IPS DF 19.7 (cell line): ENCODE measurements at regions not wholly inside any gene's neighbourhood (a gene's known extent, or its start where the extent isn't known, plus 50 kb on each side); places are given as distances from the start of the nearest gene placed in this dataset.

Source experiments
- DNase-seq: peaks from one replicate; pipeline ENCODE4 v3.0.0-alpha.2; 2013; ENCODE audit warnings: low read depth, low spot score

DNA sequence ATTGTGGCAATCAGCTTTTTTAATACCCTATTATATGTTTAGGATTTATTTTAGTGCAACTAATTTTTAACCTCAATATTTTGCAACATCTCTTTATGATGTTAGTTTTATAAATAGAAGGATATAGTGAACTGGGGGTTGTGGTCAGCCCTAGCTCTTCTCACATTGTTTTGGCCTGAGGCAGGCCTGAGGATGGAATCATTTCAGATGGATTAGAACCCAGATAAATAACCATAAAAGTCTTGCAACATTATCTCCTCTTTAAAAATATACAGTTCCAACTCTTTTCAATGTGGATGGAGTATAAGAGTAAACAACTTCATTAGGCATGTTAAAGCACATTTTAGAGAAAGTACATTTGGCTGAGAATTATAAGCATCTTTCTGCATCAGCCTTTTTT lies 522.7 kb downstream of the NR2F1-AS1 start:
- no peak for DNase-seq

DNA sequence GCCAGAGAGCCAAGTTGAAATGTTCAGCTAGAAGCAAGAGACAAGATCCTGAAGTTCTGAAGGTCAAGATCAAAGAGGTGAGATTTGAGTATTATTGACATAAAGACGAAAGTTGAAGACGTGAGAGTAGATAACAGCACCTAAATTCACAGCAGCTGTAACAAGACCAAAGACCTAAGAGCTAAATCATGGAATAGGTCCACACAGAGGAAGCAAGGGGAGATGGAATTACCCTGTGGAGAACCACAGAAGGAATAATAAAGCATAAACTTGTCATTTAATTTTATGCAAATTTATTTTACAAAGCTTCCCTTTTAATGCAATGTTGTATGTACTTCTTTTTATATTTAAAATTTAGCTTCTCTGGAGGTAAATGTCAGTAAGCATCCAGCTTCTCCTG lies 523.7 kb downstream of the NR2F1-AS1 start:
- DNase-seq = no peak

DNA sequence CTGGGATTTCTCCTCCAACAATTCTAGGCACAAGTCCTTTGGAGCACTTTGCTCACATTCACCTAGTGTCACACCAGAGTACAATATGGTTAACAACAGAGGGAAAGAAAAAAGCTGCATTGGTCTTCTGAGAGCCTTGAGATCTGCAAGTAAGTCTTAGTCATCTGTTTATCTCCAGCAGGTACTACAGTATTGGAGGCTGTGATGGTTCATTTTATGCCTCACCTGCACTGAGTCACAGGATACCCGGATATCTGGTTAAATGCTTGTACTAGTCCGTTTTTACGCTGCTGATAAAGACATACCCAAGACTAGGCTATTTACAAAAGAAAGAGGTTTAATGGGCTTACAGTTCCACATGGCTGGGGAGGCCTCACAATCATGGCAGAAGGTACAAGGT lies 525.0 kb downstream of the NR2F1-AS1 start:
- no peak for DNase-seq

DNA sequence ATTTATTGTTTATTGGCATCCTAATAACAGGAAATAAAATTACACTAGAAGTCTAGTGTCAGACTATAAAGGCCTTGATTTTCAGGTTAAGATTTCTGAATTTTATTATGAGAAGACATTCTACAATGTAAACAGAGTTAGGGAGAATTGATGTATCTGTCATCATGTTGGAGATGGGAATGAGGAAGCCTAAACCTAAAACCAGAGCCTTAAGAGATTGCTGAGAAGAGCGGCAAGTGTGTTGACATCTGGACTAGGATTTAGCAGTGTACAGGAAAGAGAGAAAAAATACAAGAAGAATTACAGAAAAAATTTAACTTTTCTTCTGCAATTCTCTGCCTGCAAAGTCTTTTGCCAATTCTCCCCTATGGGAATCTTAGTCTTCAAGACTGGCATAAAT lies 525.5 kb downstream of the NR2F1-AS1 start:
- DNase-seq = no peak

DNA sequence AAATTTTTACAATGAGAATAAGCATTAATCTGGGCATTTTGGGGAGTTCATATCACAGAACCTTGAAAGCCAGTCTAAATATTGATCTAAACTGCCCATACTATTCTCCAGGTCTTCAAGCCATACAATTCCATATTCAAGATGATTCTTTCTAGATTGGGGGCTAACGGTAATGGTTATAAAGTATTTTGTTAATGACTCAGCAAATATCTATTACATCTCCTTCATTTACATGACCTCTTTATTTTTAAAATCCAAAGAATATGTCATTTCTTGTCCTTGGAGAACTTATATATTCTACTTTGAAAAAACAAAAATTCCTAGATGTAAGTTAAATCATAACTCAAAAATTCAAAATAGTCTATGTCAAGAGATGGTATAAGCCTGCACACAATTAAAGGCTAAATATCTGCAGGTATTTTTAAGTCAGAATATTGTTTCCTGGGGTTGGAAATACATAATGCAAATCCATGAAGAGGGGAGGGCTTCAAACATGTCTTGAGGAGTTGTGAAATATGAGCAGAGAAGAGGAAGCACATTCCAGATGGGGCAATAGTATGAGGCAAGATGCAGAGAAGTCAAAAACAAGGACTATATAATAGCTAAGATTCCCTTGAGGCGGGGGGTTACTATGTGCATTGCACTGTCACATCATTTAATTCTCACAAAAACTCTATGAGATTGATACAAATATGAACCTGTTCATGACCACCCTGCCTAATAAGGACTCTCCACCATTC lies 526.4 kb downstream of the NR2F1-AS1 start:
- DNase-seq = no peak

DNA sequence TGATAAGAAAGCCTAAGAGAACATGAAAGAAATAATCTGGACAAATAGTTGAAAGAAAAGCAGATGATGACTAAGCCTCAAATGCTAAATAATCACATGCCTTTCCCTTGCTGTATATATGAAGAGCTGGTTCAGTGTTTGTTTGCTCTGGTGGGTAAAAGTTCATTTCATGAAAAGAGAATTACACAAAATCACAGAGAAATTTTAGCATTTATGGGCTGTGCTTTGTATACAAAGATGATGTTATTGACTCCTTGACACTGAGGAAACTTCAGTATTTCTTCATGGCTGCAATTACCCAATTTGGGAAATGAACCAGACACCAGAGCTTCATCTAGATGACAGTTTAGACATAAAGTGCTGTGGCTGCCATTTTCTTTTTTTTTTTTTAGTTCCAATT lies 527.2 kb downstream of the NR2F1-AS1 start:
- no peak for DNase-seq

DNA sequence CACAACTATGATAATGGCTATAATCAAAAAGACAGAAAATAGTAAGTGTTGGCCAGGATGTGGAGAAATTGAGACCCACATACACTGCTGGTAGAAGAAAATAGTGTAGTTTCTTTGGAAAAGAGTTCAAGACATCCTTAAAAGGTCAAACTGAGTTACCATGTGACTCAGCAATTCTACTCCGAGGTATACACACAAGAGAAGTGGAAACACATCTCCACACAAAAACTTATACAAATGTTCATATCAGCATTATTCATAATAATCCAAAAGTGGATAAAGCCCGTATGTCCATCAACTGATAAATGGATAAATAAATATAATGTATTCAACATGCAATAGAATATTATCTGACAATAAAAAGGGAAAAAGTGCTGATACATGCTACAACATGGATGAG lies 532.2 kb downstream of the NR2F1-AS1 start:
- DNase-seq = no peak

DNA sequence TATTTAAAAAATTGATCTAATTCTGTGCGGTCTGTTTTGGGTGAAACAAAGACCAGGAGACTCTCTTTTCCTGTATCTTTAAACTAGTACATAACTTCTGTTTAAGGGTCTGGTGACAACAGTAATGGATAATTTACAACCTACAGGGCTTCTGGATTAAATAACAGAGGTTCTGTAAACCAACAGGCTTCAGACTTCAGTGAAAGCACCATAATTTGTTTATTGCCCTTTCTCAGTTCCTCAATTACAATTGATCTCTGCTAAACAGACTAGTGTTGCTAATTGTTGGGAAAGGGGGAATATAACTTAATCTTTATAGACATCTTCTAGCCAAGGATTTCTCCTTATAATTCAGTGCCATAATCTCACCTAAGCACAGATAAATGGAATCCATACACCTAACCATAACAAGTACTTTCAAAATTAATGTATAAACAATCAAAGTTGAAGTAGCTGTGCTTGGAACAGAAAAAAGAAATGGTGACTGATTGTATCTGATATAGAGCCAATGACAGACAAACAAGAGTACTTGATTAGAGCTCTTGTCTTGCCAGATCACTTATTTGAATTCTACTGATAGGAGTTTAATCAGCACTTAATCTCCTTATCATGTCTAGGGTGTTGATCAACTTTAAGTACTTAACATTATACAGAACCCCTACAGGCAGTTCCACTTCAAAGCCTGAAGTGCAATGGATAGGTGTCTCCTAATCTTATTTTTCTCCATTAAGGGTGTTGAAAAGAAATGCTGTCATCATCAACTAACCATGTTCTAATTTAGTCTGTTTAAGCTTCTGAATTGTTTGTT lies 536.0 kb downstream of the NR2F1-AS1 start:
- no peak for DNase-seq

DNA sequence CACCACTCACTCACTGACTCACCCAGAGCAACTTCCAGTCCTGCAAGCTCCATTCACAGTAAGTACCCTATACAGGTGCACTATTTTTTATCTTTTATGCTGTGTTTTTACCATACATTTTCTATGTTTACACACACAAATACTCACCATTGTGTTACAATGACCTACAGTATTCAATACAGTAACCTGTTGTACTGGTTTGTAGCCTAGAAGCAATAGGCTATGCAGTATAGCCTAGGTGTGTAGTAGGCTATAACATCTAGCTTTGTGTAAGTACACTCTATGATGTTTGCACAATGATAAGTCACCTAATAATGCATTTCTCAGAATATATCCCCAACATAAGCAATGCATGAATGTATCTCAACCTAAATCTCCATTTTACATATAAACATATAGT lies 541.1 kb downstream of the NR2F1-AS1 start:
- DNase-seq = no peak

DNA sequence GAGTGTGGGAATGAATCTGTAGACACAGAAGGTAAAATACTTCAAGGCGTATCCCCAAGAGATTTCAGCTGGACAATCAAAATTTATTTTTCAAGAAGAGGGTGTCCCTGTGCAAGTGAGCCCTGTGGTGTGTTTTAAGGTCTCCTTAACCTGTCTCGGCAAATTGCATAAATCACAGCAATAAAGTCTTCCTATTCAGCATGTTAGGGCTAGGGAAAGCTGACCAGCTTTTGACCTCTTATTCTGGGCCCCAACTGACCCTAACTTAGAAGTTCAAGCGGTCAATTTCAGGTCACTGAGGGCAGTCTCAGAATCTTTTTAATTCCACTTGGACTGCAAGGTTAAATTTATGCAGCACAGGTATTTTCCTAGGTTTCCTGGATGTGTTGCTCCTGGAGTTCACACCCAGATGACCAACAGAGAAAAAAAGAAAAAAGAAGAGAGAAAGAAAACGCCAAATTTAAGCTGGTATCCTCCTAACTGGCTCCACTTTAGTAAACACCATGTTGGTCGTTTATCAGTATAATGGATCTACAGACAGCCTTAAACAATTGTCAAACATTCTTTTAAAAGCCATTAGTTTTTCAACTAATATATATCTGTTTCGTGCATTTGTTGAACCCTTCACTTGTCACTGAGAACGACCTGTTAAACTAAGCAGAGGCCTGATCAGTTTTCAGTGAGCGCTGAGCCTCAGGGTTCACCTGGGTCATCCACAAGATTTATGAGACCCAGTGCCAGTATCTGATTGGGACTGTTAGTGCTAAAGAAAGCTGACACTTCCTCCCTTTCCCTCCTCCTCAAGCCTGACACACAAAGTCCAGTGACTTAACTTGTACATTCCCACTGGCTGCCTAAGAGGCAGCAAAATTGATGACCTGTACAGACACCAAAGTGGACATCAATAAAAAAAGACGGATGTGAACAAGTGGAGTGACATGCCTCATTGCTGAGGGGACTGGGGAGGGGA lies 546.1 kb downstream of the NR2F1-AS1 start:
- no peak for DNase-seq

DNA sequence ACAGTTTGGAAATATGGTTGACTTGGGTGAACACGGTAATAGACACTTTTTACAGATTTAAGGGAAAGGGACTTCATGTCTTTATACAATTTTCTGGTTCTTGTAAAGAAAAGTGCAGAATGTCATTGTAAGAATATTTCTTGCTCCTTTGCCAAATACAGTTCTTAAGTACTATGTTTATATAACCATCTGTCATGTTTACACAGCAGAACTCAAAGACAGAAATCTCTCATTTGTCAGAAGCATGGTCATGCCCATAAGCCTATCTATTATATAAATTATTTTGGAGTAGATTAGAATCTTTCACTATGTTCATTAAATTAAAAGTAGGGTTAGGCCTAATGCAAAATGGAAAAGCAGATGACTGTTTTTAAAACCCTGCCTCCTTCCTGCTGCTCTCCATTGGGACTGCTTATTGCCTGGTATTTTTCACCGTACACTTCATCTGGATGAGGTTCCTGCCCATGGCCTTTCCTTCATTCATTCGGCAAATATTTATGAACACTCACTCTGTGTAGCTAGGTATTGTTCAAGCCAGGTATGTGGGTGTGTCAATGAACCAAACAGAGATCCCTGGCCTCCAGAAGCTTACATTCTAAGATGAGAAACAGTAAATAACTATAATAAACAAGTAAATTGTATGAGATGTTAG lies 558.1 kb downstream of the NR2F1-AS1 start:
- no peak for DNase-seq

DNA sequence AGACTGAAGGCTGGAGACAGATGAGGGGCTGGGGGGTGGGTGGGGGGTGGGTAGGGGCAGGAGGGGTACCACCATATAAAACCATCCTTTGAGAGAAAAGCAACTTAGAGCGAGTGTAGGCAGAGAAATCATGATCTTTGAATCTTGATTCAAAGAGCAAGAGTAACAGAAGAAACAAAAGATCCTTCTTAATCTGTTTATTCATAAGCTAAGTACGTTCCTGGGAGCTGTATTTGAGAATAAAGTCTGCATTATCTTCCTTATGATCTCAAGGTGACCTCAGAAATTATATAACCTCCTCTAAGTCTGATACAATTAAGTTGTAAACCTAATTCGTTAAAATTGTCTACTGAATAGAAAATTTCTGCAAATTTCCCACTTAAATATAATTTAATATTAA lies 558.8 kb downstream of the NR2F1-AS1 start:
- no peak for DNase-seq

DNA sequence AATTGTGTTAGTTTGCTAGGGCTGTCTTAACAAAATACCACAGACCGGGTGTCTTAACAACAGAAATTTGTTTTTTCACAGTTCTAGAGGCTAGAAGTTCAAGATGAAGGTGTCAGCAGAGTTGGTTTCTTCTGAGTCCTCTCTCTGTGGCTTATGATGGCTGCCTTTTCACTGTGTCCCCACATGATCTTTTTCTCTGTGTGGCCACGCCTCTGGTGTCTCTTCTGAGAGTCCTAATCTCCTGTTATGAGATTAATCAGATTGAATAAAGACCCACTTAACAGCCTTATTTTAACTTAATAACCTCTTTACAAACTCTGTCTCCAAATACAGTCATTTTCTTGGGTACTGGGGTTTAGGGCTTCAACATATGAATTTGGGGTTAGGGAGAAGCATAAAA lies 561.1 kb downstream of the NR2F1-AS1 start:
- DNase-seq = no peak

DNA sequence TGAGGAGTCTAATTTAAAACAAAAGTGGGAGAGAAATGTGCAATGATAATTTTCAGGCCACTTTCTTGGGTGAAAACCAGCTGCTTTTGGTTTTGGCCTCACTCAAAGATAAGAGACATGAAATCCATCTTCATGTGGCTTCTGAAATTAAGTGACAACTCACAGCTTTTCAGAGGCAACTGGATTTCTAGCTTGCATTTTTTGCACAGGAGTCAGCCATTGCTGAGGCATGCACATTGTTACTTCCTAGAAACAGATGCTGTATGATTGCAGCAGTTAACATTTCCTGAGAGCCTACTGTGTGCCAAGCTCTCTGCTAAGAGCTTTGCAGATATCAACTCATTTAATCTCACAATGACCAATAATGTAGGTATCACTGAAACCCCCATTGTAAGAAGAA lies 562.6 kb downstream of the NR2F1-AS1 start:
- no peak for DNase-seq

DNA sequence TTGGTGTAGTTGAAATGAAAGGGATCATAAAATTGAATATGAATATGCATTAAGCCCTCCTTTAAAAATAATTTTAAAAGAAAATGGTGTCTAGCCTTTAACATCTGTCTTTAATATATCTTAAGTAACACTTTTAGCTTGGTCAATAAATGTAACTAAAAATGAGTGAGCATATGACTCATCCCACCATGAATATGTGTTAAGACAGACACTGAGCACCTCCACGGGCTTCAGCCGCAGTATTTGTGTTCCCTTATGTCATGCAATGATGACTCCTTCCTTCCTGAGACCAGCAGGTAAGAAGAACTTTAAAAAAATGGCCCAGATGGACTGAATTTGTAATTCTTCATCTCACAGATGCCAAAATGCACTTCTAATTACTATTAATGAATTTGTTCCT lies 563.2 kb downstream of the NR2F1-AS1 start:
- no peak for DNase-seq

DNA sequence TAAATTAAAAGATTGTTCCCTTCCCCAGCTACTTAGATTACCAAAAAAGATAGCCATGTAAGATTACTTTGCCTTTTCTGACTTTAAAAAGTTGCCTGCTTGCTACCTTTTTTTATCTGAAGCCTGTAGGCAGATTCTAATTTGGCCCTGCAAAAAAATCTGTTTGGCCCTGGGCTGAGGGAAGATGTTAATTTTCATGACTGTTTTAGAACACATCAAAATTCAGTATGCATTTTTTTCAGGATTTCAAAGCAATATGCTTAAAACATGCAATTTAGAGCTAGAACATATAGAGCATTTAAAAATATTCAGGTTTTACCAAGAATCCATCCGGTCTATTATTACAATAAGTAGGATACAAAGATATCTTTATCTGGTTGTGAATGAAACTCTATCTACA lies 563.6 kb downstream of the NR2F1-AS1 start:
- no peak for DNase-seq

DNA sequence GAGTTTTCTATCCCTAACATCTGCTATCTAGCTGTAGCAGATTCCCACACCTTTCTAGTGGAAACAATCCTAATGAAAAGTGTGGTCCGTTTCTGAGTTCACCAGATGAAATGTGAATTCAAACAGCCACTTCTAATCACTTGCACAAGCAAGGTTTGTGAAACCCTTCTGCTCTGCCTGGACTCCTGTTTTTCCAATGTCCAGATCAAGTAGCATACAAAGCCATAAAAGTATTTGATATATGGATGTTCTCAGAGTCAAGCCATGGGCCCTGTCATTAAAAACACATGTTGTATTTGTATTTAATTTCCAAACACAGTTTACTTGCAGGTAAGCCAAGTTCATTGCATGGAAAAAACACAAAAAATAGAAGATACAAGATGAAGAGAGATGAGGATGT lies 570.4 kb downstream of the NR2F1-AS1 start:
- DNase-seq = no peak

DNA sequence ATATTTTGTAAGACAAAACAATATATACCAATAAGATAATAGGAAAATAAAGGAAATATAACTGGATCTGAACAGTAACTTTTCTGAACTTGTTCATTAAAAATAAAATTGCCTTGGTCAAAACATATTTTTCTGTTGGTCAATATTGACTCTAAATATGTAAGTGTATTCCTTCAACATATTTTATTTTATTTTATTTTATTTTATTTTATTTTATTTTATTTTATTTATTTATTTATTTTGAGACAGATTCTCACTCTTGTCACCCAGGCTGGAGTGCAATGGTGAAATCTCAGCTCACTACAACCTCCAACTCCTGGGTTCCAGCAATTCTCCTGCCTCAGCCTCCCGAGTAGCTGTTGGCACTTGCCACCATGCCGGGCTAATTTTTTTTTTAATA lies 571.0 kb downstream of the NR2F1-AS1 start:
- no peak for DNase-seq

DNA sequence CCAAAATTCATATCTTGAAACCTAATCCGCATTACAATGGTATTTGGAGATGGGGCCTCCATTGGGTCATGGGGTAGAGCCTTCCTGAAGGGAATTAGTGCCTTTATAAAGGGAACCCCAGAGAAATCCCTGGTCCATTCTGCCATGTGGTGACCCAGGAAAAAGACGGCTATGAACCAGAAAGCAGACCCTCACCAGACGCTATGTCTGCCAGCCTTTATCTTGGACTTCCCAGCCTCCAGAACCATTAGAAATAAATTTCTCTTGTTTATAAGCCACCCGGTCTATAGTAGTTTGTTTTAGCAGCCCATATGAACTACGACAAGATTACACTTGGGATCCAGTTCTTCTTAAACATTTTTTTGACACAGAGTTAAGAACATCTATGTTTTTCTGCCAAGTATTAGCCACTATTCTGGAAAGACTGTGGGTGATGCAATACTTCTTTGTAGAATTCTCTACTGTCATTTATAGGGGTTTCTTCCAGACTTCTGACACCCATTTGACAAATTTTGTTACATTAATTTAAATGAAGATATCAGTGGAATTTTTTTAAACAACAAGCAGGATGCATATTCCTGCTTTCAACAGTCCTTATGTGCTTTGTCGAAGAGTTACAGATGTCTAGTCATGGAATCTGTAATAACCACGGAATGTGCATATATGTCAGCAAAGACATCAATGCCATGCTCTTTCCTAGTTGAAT lies 572.4 kb downstream of the NR2F1-AS1 start:
- DNase-seq = no peak

DNA sequence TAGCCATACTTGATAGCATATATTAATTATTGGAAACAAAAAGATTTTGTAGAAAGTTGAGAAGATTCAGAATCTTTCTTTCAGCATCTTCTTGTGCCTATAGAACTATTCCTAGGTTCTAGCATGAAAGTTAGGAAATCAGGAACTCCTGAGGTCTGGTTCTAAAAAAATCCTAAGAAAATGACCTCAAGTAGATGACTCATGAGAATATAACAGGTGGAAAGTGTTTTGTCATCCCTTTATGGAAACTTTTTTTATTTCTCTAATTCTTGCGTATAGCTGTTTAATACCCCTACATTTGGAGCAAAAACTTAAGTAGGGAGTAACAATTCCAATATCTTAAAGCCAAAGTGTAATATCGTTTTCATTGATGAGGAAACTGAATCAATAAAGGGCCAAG lies 574.1 kb downstream of the NR2F1-AS1 start:
- DNase-seq = no peak

DNA sequence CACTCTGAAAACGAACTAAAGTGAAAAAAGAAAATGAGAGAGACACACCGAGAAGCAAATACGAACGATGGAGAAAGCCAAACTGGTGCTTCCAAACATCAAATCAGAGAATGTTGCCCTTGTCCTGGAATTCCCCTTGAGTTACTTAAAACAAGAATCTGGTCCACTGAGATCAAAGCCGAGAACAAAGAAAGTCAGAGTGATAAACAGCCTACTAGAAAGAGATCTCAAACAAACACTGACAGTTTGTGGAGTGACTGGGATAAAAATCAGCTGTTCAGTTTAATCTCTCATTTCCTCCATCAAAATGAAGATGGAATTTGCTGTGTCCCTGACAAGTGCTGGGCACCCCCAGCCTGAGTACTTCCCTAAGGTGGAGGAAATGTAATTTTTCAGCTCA lies 582.6 kb downstream of the NR2F1-AS1 start:
- DNase-seq = no peak
